Liver (tissue), 3 donors: ENCODE measurements at regions not wholly inside any gene's neighbourhood (a gene's known extent, or its start where the extent isn't known, plus 50 kb on each side); places are given as distances from the start of the nearest gene placed in this dataset.

Experiments
- CTCF ChIP-seq: fragments of 150-350 bp; IDR thresholded peaks from 2 replicates; pipeline ENCODE4 v1.5.1; 2017; ENCODE audit warnings: improper control_type of control experiment, low read depth, low read length; ENCODE audit not compliant: missing input control
- JUND ChIP-seq, 2 donors: IDR thresholded peaks; 2 replicates each; pipeline ENCODE4 v1.6.1; 2016; ENCODE audit warnings: antibody characterized with exemption in 2 of 2
- REST ChIP-seq: IDR thresholded peaks from 2 replicates; pipeline ENCODE4 v1.6.1; 2016; ENCODE audit warnings: antibody characterized with exemption, mild to moderate bottlenecking
- ZBTB33 ChIP-seq: IDR thresholded peaks from 2 replicates; pipeline ENCODE4 v1.6.1; 2016; ENCODE audit warnings: antibody characterized with exemption
- donor health status: healthy.
- donor health status: healthy.

GRCh38 chr2:56542213-56542612 is 358.4 kb downstream of the CCDC85A start:
- TF ChIP-seq REST (no peak), CTCF (no peak), ZBTB33 (no peak), JUND (IDR thresholded peaks at IDR 0.05) (no peak)
